WTC11 (cell line): ENCODE measurements at regions not wholly inside any gene's neighbourhood (a gene's known extent, or its start where the extent isn't known, plus 50 kb on each side); places are given as distances from the start of the nearest gene placed in this dataset.

ENCODE experiments used
- ATAC-seq: fragments of 200-7000 bp; cut with Tn5 transposase; 2 replicates; pipeline ENCODE4 v1.10.0; 2021; ENCODE audit warnings: mild to moderate bottlenecking, moderate library complexity
- CTCF ChIA-PET: fragments of 300-600 bp; sonication (Branson Sonifier 250); formaldehyde crosslinking; loops from one replicate; lab custom pipeline; 2021; ENCODE audit warnings: antibody characterized with exemption; lab: Charles Lee
- POLR2A ChIA-PET: fragments of 350-600 bp; sonication (Branson Sonifier 250); formaldehyde crosslinking; loops from one replicate; lab custom pipeline; 2021; ENCODE audit warnings: antibody characterized with exemption; lab: Charles Lee
- DNase-seq: peaks from one replicate; pipeline ENCODE4 v3.0.0; 2021; ENCODE audit warnings: low spot score
- H3K27ac Mint-ChIP-seq: 2 replicates; pipeline ENCODE4 v1.8.0; 2021; ENCODE audit warnings: mixed read lengths
- H3K27me3 Mint-ChIP-seq: 2 replicates; pipeline ENCODE4 v1.8.0; 2021; ENCODE audit warnings: low read depth, mild to moderate bottlenecking, moderate library complexity, mixed read lengths
- H3K36me3 Mint-ChIP-seq: 2 replicates; pipeline ENCODE4 v1.8.0; 2021; ENCODE audit warnings: mixed read lengths
- H3K4me1 Mint-ChIP-seq: 2 replicates; pipeline ENCODE4 v1.8.0; 2022; ENCODE audit warnings: mixed read lengths
- H3K4me3 Mint-ChIP-seq: 2 replicates; pipeline ENCODE4 v1.8.0; 2021; ENCODE audit warnings: mild to moderate bottlenecking, moderate library complexity, mixed read lengths
- H3K9me3 Mint-ChIP-seq: 2 replicates; pipeline ENCODE4 v1.8.0; 2021; ENCODE audit warnings: mixed read lengths
- ARID4B ChIP-seq: sonication (generic); formaldehyde crosslinking; IDR thresholded peaks from 2 replicates; pipeline ENCODE4 v1.8.0; 2023; ENCODE audit warnings: missing genetic modification reagents, mild to moderate bottlenecking, borderline replicate concordance
- CBFB ChIP-seq: sonication (generic); formaldehyde crosslinking; IDR thresholded peaks from 2 replicates; pipeline ENCODE4 v1.8.1; 2022; ENCODE audit warnings: mild to moderate bottlenecking, low read depth, missing genetic modification reagents
- E2F4 ChIP-seq: sonication (generic); formaldehyde crosslinking; IDR thresholded peaks from 2 replicates; pipeline ENCODE4 v1.8.1; 2022; ENCODE audit warnings: low read depth, mild to moderate bottlenecking, moderate library complexity, missing genetic modification reagents, borderline replicate concordance
- ESRRA ChIP-seq: sonication (generic); formaldehyde crosslinking; IDR thresholded peaks from 2 replicates; pipeline ENCODE4 v1.8.1; 2022; ENCODE audit warnings: mild to moderate bottlenecking, missing genetic modification reagents, borderline replicate concordance
- FOXJ3 ChIP-seq: sonication (generic); formaldehyde crosslinking; IDR thresholded peaks from 2 replicates; pipeline ENCODE4 v1.9.0; 2021; ENCODE audit warnings: missing genetic modification reagents, mild to moderate bottlenecking, borderline replicate concordance
- FOXK1 ChIP-seq: sonication (generic); formaldehyde crosslinking; IDR thresholded peaks from 2 replicates; pipeline ENCODE4 v1.8.0; 2022; ENCODE audit warnings: mild to moderate bottlenecking, moderate library complexity, missing genetic modification reagents
- GRHL2 ChIP-seq: fragments of 250-450 bp; sonication (Bioruptor Pico); IDR thresholded peaks from 2 replicates; pipeline ENCODE4 v1.8.0; 2022; ENCODE audit warnings: mild to moderate bottlenecking, moderate library complexity; ENCODE audit not compliant: insufficient replicate concordance, severe bottlenecking
- NR3C1 ChIP-seq: sonication (generic); formaldehyde crosslinking; conservative IDR thresholded peaks from 2 replicates; pipeline ENCODE4 v1.8.1; 2023; ENCODE audit warnings: low read depth, mild to moderate bottlenecking, missing genetic modification reagents
- RELA ChIP-seq: sonication (generic); formaldehyde crosslinking; IDR thresholded peaks from 2 replicates; pipeline ENCODE4 v1.8.1; 2022; ENCODE audit warnings: missing genetic modification reagents, mild to moderate bottlenecking, borderline replicate concordance
- SMAD4 ChIP-seq: sonication (generic); formaldehyde crosslinking; IDR thresholded peaks from 2 replicates; pipeline ENCODE4 v1.8.0; 2022; ENCODE audit warnings: mild to moderate bottlenecking, missing genetic modification reagents
- SOX15 ChIP-seq: fragments of 250-450 bp; sonication (Bioruptor Pico); IDR thresholded peaks from 2 replicates; pipeline ENCODE4 v1.9.0; 2021; ENCODE audit warnings: mild to moderate bottlenecking
- TCF7 ChIP-seq: sonication (generic); formaldehyde crosslinking; IDR thresholded peaks from 2 replicates; pipeline ENCODE4 v1.8.0; 2022; ENCODE audit warnings: mild to moderate bottlenecking, low read depth, missing genetic modification reagents, moderate library complexity
- TEAD1 ChIP-seq: sonication (generic); formaldehyde crosslinking; IDR thresholded peaks from 2 replicates; pipeline ENCODE4 v1.8.0; 2022; ENCODE audit warnings: mild to moderate bottlenecking, missing genetic modification reagents
- ZNF281 ChIP-seq: sonication (generic); formaldehyde crosslinking; IDR thresholded peaks from 2 replicates; pipeline ENCODE4 v1.8.0; 2023; ENCODE audit warnings: mild to moderate bottlenecking, missing genetic modification reagents
- ZNF416 ChIP-seq: fragments of 250-450 bp; sonication (Bioruptor Pico); IDR thresholded peaks from 2 replicates; pipeline ENCODE4 v1.9.0; 2021; ENCODE audit warnings: mild to moderate bottlenecking, inconsistent platforms
- TF ChIP-seq, protein P1 (sequence below): sonication (generic); formaldehyde crosslinking; IDR thresholded peaks from 2 replicates; pipeline ENCODE4 v1.8.1; 2023; ENCODE audit warnings: mild to moderate bottlenecking, missing genetic modification reagents

DNA sequence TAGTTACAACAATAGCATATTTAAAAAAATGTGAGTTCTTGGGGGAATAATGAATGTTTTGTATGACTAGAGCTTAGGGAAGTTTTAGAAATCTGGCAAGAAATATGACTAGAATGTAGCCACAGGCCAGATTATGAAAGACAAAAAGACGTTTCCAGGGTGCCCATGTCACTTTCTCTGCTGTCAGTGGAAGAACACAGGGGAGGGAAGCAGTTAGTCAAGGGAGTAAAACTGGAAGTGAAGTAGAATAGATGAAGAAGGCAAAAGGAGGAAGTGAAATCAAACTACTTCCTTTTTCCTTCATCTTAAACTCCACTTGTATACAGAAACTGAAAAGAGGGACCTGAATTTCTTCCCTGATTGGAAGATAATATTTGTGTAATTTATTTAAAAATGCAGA, 81.2 kb upstream of the ATP2B1 start (continued):
- TF ChIP-seq ZNF281 (CRISPR knock-in tag) (no peak), TEAD1 (CRISPR knock-in tag) (no peak), FOXK1 (CRISPR knock-in tag) (no peak)
- TF ChIP-seq, all 79 proteins: peak for 0

- ChIA-PET POLR2A (no interaction called here), CTCF (no interaction called here)
- TF ChIP-seq FOXJ3 (no peak), TCF7 (CRISPR knock-in tag) (no peak), SOX15 (CRISPR knock-in tag) (no peak), GRHL2 (CRISPR knock-in tag) (no peak), E2F4 (CRISPR knock-in tag) (no peak), ESRRA (CRISPR knock-in tag) (no peak), ZNF416 (CRISPR knock-in tag) (no peak), RELA (CRISPR knock-in tag) (no peak), ARID4B (no peak), SMAD4 (CRISPR knock-in tag) (no peak), CBFB (no peak), NR3C1 (CRISPR knock-in tag) (no peak)
- TF ChIP-seq, protein P1, sequence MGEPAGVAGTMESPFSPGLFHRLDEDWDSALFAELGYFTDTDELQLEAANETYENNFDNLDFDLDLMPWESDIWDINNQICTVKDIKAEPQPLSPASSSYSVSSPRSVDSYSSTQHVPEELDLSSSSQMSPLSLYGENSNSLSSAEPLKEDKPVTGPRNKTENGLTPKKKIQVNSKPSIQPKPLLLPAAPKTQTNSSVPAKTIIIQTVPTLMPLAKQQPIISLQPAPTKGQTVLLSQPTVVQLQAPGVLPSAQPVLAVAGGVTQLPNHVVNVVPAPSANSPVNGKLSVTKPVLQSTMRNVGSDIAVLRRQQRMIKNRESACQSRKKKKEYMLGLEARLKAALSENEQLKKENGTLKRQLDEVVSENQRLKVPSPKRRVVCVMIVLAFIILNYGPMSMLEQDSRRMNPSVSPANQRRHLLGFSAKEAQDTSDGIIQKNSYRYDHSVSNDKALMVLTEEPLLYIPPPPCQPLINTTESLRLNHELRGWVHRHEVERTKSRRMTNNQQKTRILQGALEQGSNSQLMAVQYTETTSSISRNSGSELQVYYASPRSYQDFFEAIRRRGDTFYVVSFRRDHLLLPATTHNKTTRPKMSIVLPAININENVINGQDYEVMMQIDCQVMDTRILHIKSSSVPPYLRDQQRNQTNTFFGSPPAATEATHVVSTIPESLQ (CRISPR knock-in tag) = no peak
- no peak for DNase-seq
- ATAC-seq = no peak
- Mint-ChIP-seq H3K4me3 (no peak overlapping the region), H3K4me1 (no peaks in the 10 kb centered on the region), H3K9me3 (peaks cover 43% of the 10 kb centered on the region), H3K27ac (no peak overlapping the region), H3K36me3 (peaks cover 28% of the 10 kb centered on the region), H3K27me3 (no peaks in the 10 kb centered on the region)
Observed at GRCh38 chr12:89787763-89788162, 79.1 kb upstream of the ATP2B1 start.
